WERI-Rb-1 (cell line): ENCODE measurements at regions not wholly inside any gene's neighbourhood (a gene's known extent, or its start where the extent isn't known, plus 50 kb on each side); places are given as distances from the start of the nearest gene placed in this dataset.

Experiments used
- DNase-seq: peaks from one replicate; pipeline ENCODE4 v3.0.0-alpha.2; 2020
- H3K27ac ChIP-seq: fragments of 250-450 bp; sonication (Bioruptor Pico); 2 replicates; pipeline ENCODE4 v1.5.1; 2020; ENCODE audit warnings: mild to moderate bottlenecking, moderate library complexity
- H3K27me3 ChIP-seq: fragments of 250-450 bp; sonication (Bioruptor Pico); 2 replicates; pipeline ENCODE4 v1.5.1; 2021; ENCODE audit warnings: mild to moderate bottlenecking, low read depth, moderate library complexity; ENCODE audit not compliant: insufficient read depth, severe bottlenecking
- H3K36me3 ChIP-seq: fragments of 250-450 bp; sonication (Bioruptor Pico); 2 replicates; pipeline ENCODE4 v1.5.1; 2020; ENCODE audit warnings: mild to moderate bottlenecking, moderate library complexity
- H3K4me3 ChIP-seq: 2 replicates; pipeline ENCODE4 v1.5.1; 2011; ENCODE audit warnings: low read depth, mild to moderate bottlenecking, control low read depth, low read length
- H3K9me3 ChIP-seq: fragments of 250-450 bp; sonication (Bioruptor Pico); 2 replicates; pipeline ENCODE4 v1.5.1; 2021; ENCODE audit warnings: mild to moderate bottlenecking, moderate library complexity; ENCODE audit not compliant: severe bottlenecking
- TF ChIP-seq, protein P1 (sequence below): IDR thresholded peaks from 2 replicates; pipeline ENCODE4 v1.5.1; 2011; ENCODE audit warnings: low read depth, mild to moderate bottlenecking, control low read depth, inconsistent platforms, low read length

DNA sequence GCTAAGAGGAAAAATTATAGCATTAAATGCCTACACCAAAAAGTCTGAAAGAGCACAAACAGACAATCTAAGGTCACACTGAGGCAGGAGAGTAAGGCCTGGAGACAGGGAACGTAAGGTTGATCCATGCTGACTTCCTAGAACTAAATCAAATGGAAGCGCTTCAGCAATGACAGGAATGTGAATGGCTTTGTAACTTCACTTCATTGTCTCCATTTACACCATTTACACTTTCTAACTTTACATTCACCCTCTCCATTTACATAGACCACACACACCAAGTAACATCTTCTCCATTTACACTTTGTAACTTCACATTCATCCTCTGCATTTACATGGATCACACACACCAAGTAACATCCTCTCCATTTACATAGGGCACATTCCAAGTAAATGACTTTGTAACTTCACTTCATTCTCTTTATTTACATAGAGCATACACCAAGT, 103.1 kb upstream of the SPATS2L start:
- Histone ChIP-seq H3K9me3 (no peaks in the 10 kb centered on the region), H3K4me3 (no peak overlapping the region), H3K27ac (no peak overlapping the region), H3K27me3 (no peaks in the 10 kb centered on the region), H3K36me3 (no peaks in the 10 kb centered on the region)
- TF ChIP-seq, protein P1, sequence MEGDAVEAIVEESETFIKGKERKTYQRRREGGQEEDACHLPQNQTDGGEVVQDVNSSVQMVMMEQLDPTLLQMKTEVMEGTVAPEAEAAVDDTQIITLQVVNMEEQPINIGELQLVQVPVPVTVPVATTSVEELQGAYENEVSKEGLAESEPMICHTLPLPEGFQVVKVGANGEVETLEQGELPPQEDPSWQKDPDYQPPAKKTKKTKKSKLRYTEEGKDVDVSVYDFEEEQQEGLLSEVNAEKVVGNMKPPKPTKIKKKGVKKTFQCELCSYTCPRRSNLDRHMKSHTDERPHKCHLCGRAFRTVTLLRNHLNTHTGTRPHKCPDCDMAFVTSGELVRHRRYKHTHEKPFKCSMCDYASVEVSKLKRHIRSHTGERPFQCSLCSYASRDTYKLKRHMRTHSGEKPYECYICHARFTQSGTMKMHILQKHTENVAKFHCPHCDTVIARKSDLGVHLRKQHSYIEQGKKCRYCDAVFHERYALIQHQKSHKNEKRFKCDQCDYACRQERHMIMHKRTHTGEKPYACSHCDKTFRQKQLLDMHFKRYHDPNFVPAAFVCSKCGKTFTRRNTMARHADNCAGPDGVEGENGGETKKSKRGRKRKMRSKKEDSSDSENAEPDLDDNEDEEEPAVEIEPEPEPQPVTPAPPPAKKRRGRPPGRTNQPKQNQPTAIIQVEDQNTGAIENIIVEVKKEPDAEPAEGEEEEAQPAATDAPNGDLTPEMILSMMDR = no peak
- DNase-seq = no peak

DNA sequence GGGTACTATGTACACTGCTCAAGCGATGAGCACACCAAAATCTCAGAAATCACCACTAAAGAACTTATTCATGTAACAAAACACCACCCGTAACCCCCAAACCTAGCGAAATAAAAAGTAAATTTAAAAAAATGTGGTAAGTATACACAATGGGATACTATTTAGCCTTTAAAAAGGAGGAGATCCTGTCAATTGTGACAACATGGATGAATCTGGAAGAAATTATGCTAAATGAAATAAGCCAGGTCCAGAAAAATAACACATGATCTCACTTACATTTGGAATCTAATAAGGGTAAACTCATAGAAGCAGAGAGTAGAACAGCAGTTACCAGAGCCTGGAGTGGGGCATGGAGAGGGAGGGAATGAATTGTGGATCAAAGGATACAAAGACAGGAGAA, 98.5 kb upstream of the SPATS2L start:
- Histone ChIP-seq H3K36me3 (no peaks in the 10 kb centered on the region), H3K27ac (no peak overlapping the region), H3K27me3 (no peaks in the 10 kb centered on the region), H3K9me3 (no peaks in the 10 kb centered on the region), H3K4me3 (no peak overlapping the region)
- DNase-seq = no peak
- TF ChIP-seq, protein P1 = no peak

DNA sequence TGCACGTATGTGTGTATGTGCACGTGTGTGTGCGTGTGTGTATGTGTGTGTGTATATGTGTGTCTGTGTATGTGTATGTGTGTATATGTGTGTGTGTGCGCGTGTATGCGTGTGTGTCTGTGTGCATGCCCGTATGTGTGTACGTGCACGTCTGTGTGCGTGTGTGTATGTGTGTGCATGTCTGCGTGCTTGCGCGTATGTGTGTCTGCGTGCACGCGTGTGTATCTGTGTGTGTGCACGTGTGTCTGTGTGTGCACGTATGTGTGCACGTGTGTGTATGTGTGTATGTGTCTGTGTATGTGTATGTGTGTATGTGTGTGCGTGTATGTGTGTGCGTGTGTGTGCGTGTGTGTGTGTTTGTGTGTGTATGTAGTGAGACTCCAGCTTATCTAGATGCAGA, 97.5 kb upstream of the SPATS2L start:
- no peaks in the 10 kb centered on the region for H3K9me3 ChIP-seq
- DNase-seq = no peak
- TF ChIP-seq, protein P1 = no peak
- no peaks in the 10 kb centered on the region for H3K36me3 ChIP-seq
- H3K4me3 ChIP-seq = no peak overlapping the region
- H3K27me3 ChIP-seq = no peaks in the 10 kb centered on the region
- no peak overlapping the region for H3K27ac ChIP-seq

DNA sequence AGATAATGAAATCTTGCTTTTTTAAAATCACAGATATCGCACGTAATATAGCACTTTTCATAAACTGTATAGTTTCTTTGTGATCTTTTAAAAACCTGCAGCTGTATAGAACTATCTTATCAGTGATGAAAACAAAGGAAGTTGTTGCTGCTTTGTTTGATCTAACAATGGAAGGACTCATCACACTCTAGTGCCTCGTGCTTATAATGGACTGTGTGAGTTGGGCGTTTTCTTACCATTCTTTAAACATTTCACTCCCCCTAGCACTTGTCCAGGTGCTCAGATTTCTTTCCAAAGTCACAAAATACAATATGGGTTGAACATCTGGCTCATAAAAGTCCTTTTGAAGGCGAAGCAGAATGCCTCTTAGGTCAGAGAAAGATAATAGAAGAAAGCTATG, 94.8 kb upstream of the SPATS2L start:
- H3K27me3 ChIP-seq = no peaks in the 10 kb centered on the region
- no peak overlapping the region for H3K27ac ChIP-seq
- H3K4me3 ChIP-seq = no peak overlapping the region
- no peaks in the 10 kb centered on the region for H3K36me3 ChIP-seq
- H3K9me3 ChIP-seq = no peaks in the 10 kb centered on the region
- TF ChIP-seq, protein P1 = no peak
- DNase-seq = no peak

DNA sequence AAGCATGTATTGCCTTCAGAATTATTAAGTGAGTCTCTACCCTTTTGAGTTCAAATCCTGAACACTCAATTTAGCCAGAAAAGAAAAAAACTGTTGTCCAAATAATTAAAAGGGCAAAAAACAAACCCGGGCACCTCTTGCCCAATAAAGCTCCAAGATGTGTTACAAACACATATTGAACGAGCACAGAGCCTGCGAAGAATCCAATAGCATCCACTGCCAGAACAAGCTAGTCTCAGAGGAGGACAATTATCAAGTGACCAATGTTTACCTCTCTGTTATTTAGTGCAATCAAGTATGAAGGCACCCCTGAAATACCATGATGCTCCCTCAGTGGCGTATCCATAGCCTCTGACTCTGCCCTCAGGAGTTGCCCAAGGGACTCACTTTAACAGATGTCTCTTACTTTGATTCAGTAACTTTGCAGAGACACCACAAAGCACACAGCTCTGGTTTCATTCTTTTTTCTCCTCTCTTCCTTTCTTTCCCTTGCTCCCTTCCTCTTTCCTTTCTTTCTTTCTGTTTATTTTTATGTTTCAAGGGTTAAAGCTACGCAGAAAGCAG, 93.5 kb upstream of the SPATS2L start:
- Histone ChIP-seq H3K4me3 (no peak overlapping the region), H3K9me3 (no peaks in the 10 kb centered on the region), H3K27ac (no peak overlapping the region), H3K27me3 (no peaks in the 10 kb centered on the region), H3K36me3 (no peaks in the 10 kb centered on the region)
- no peak for DNase-seq
- TF ChIP-seq, protein P1 = no peak

- H3K36me3 ChIP-seq = no peaks in the 10 kb centered on the region
- no peak overlapping the region for H3K4me3 ChIP-seq
- no peak overlapping the region for H3K27ac ChIP-seq
- no peaks in the 10 kb centered on the region for H3K27me3 ChIP-seq
- TF ChIP-seq, protein P1 = no peak
- no peaks in the 10 kb centered on the region for H3K9me3 ChIP-seq
- no peak for DNase-seq
Measured at GRCh38 chr2:200216310-200216709, 90.2 kb upstream of the SPATS2L start.
